ENCODE measurements at regions not wholly inside any gene's neighbourhood (a gene's known extent, or its start where the extent isn't known, plus 50 kb on each side); places are given as distances from the start of the nearest gene placed in this dataset.
A peak's percentile ranks its signal among the peaks of the same experiment; 100 is the strongest.

DNA sequence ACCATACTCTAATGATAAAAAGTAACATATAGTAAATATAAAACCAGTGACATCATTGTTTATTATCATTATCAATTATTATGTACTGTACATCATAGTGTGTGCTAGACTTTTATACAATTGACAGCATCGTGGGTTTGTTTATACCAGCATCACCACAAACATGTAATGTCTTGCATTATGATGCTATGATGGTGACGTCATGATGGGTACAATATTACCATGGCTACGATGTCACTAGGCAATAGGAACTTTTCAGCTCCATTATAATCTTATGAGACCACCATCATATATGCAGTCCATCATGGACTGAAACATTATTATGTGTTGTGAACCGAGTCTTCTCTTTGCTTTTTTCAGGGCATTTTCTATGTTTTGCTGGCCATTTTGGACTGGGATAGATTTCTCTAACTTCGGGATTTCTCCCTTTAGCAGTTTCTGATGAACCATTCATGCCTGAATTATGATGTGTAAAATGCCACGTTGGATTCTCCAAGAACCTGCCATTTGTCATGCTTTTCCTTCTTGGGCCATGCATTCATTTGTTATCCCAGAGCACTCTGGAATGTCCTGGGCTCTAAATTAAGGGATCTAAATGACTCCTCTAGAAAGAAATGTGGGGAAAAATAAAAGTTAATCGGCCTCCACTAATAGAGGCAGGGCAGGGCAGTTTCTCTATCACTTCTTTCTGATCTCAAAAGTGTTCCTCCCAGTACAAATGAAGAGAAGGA, 325.6 kb upstream of the TNP1 start:
- Mint-ChIP-seq H3K36me3 (ENCODE audit: low read depth) (no peaks in the 10 kb centered on the region), H3K4me1 (ENCODE audit: low read depth) (no peaks in the 10 kb centered on the region), H3K27ac (no peak overlapping the region), H3K4me3 (no peak overlapping the region), H3K9me3 (no peaks in the 10 kb centered on the region), H3K27me3 (ENCODE audit: low read depth) (no peaks in the 10 kb centered on the region)
- DNase-seq (ENCODE audit: low spot score), result no peak

DNA sequence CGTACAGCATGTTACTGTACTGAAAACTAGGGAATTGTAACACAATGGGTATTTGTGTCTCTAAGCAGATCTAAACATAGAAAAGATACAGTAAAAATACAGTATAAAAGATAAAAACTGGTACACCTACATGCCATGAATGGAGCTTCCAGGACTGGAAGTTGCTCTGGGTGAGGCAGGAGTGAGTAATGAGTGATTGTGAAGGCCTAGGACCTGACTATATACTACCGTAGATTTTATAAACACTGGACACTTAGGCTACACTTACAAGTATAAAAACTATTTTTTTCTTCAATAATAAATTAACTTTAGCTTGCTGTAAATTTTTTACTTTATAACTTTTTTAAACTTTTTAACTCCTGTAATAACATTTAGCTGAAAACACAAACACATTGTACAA, 324.4 kb upstream of the TNP1 start:
- no peaks in the 10 kb centered on the region for H3K36me3 Mint-ChIP-seq (ENCODE audit: low read depth)
- H3K4me1 Mint-ChIP-seq (ENCODE audit: low read depth), result no peaks in the 10 kb centered on the region
- no peak overlapping the region for H3K27ac Mint-ChIP-seq
- H3K9me3 Mint-ChIP-seq, result no peaks in the 10 kb centered on the region
- no peaks in the 10 kb centered on the region for H3K27me3 Mint-ChIP-seq (ENCODE audit: low read depth)
- no peak for DNase-seq (ENCODE audit: low spot score)
- H3K4me3 Mint-ChIP-seq, result no peak overlapping the region

DNA sequence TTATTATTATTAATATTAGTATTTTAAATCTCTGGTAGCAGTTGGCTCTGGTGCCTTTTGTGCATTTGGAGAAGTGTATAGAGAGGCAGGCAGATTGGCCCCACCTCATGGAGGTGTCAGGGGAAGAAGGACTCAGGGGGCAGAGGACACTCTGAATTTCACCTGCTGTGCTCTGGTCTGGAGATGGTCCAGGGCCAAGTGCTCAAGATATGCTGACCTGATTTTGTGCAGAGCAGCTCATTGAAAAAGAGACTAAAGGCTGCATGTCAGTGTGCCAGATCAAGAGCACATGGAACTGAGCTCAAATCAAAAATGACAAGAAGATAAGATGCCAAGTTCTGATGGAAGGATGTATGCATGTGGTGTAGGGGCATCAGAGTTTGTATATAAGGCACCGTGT, 323.6 kb upstream of the TNP1 start:
- Mint-ChIP-seq H3K4me1 (ENCODE audit: low read depth) (no peaks in the 10 kb centered on the region), H3K9me3 (no peaks in the 10 kb centered on the region), H3K36me3 (ENCODE audit: low read depth) (no peaks in the 10 kb centered on the region), H3K27ac (no peak overlapping the region), H3K27me3 (ENCODE audit: low read depth) (no peaks in the 10 kb centered on the region), H3K4me3 (no peak overlapping the region)
- DNase-seq (ENCODE audit: low spot score), result no peak

DNA sequence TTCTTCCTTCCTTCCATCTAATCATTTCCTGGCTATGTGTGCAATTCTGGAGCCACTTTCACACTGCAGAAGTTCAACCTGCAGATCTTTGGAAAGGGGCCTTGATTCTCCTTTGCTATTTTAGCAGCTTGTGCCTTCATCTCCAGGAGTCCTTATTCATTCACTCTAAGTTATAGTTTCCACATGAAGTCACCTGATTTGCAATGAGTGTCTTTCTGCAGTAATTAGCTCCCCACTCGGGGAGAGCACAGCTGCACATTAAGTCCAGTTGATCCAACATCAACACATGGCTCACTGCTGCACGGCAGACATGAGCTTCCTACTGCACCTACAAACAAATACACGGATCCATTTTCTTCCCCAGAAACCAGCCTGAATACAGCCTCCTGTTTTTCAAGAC, 323.1 kb upstream of the TNP1 start:
- H3K36me3 Mint-ChIP-seq (ENCODE audit: low read depth), result no peaks in the 10 kb centered on the region
- H3K4me1 Mint-ChIP-seq (ENCODE audit: low read depth), result no peaks in the 10 kb centered on the region
- no peaks in the 10 kb centered on the region for H3K27me3 Mint-ChIP-seq (ENCODE audit: low read depth)
- no peak overlapping the region for H3K4me3 Mint-ChIP-seq
- H3K27ac Mint-ChIP-seq, result no peak overlapping the region
- H3K9me3 Mint-ChIP-seq, result peaks cover 3% of the 10 kb centered on the region
- no peak for DNase-seq (ENCODE audit: low spot score)

DNA sequence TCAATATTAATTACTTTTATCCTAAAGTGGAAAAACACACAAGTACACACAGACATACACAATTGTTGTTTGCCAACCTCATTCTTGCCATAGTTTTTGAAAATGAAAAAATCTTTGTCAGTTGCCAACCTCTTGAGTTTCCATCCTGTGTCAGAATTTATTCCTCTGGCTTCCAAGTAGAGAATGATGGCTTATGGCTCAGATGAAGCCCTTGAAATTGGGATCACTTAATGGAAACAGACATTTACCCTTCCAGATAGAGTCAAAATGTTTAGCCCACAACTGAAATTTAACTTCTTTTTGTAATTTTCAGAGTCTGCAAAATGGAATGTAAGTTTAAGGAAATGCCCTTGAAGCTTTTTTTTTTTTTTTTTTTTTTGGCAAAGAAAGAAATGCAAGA, 321.6 kb upstream of the TNP1 start:
- H3K36me3 Mint-ChIP-seq (ENCODE audit: low read depth), result no peaks in the 10 kb centered on the region
- H3K9me3 Mint-ChIP-seq, result peaks cover 3% of the 10 kb centered on the region
- no peak overlapping the region for H3K27ac Mint-ChIP-seq

DNA sequence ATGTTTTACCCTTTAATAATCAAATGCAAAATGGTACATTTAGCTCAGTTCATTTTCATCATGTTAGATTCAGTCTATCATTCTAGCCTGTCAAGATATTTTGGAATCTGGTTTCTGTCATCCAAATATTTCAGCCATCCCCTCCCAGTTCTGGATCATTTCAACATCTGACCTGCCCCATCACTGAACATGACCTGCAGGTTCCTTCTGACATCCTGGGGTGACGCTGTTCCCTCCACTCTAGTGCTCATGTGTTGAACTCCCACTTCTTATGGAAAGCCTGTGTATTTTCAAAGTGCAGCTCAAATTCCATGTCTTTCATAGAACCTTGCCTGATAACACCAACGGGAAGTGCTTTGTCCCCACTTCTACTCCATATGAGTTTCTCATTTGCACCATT, 320.0 kb upstream of the TNP1 start:
- no peaks in the 10 kb centered on the region for H3K36me3 Mint-ChIP-seq (ENCODE audit: low read depth)
- H3K9me3 Mint-ChIP-seq, result peaks cover 9% of the 10 kb centered on the region
- no peak overlapping the region for H3K4me3 Mint-ChIP-seq
- no peak overlapping the region for H3K27ac Mint-ChIP-seq
- no peaks in the 10 kb centered on the region for H3K4me1 Mint-ChIP-seq (ENCODE audit: low read depth)
- peaks cover 2% of the 10 kb centered on the region for H3K27me3 Mint-ChIP-seq (ENCODE audit: low read depth)
- no peak for DNase-seq (ENCODE audit: low spot score)

More for the DNA sequence above, 321.6 kb upstream of the TNP1 start:
- Mint-ChIP-seq H3K27me3 (ENCODE audit: low read depth) (no peaks in the 10 kb centered on the region), H3K4me3 (no peak overlapping the region), H3K4me1 (ENCODE audit: low read depth) (no peaks in the 10 kb centered on the region)
- DNase-seq (ENCODE audit: low spot score), result no peak

DNA sequence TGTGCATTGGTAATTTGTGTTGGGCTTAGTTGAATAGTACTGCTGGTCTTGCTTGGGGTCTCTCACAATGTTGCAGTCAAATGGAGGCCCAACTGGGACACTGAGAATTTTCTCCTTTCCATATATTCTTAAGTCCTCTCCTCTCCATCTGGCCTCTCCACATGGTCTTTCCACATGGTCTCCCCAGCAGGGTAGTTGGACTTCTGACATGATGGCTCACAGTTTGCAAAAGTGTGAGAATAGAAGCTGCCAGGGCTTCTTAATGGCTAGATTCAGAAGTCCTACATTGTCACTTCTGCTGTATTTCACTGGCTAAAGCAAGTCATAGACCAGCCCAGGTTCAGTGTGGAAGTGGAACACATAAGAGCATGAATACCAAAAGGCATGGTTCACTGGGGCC, 318.5 kb upstream of the TNP1 start:
- Mint-ChIP-seq H3K4me3 (no peak overlapping the region), H3K4me1 (ENCODE audit: low read depth) (no peaks in the 10 kb centered on the region), H3K27ac (no peak overlapping the region), H3K9me3 (peaks cover 9% of the 10 kb centered on the region), H3K36me3 (ENCODE audit: low read depth) (no peaks in the 10 kb centered on the region), H3K27me3 (ENCODE audit: low read depth) (peaks cover 7% of the 10 kb centered on the region)
- no peak for DNase-seq (ENCODE audit: low spot score)

DNA sequence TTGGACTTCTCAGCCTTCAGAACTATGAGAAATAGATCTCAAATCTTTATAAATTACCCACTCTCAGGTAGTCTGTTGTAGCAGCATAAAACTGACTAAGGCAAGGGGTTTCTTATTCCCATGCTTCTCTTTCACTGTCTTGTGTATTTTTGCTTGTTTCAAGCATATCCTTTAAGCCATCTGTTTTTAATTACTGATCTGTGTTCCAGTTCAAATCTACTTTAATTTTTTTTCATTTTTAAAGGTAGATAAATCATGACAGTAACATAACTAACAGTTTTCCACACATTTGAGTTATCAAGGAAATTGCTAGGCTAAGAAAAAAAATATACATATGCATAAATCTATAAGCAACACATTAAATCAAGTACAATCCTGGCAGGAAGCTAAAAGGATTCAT, 317.9 kb upstream of the TNP1 start:
- no peak for DNase-seq (ENCODE audit: low spot score)
- Mint-ChIP-seq H3K4me3 (no peak overlapping the region), H3K27me3 (ENCODE audit: low read depth) (peaks cover 10% of the 10 kb centered on the region), H3K36me3 (ENCODE audit: low read depth) (no peaks in the 10 kb centered on the region), H3K27ac (no peak overlapping the region), H3K9me3 (peaks cover 9% of the 10 kb centered on the region), H3K4me1 (ENCODE audit: low read depth) (no peaks in the 10 kb centered on the region)

DNA sequence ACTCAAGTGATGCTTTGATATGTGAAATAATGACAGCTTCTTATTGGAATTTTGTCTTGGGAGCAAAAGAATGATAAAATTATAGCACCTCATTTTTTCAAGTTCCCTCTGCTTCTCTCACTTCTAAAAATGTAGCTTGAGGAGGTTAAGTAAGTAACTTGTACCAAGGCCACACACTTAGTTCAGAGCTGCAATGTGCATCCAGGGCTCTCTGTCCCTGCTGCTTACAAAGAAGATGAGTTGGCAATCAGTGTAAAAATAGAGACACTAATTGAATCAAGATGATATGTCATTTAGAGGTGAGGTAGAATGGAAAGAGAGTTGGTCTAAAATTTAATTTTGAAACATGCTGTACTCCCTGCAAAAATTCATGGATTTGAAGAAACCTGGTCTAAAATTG, 312.0 kb upstream of the TNP1 start:
- Mint-ChIP-seq H3K27ac (no peak overlapping the region), H3K9me3 (peaks cover 10% of the 10 kb centered on the region), H3K4me3 (no peak overlapping the region), H3K27me3 (ENCODE audit: low read depth) (peaks cover 15% of the 10 kb centered on the region), H3K36me3 (ENCODE audit: low read depth) (no peaks in the 10 kb centered on the region), H3K4me1 (ENCODE audit: low read depth) (no peaks in the 10 kb centered on the region)
- DNase-seq (ENCODE audit: low spot score), result no peak

DNA sequence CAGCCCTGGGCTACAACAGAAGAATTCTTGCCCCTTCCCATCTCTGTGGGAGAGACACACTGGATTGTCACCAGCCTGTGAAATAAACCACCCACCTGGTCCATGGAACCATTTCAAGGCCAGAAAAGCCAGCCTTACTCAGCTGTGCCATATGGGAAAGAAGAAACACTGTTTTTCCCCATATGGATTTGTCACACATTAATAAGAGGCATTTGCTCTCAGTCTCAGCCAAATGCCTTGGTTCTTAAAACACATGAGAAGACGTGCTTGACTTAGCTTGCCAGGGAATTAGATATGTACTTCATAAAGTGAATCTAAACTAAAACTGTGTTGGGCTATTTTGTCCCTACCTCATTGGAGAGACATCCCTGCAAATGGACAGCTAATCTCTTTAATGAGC, 308.6 kb upstream of the TNP1 start:
- H3K4me3 Mint-ChIP-seq, result no peak overlapping the region
- no peaks in the 10 kb centered on the region for H3K36me3 Mint-ChIP-seq (ENCODE audit: low read depth)
- DNase-seq (ENCODE audit: low spot score), result no peak
- peaks cover 14% of the 10 kb centered on the region for H3K27me3 Mint-ChIP-seq (ENCODE audit: low read depth)
- H3K9me3 Mint-ChIP-seq, result peaks cover 4% of the 10 kb centered on the region
- H3K4me1 Mint-ChIP-seq (ENCODE audit: low read depth), result no peaks in the 10 kb centered on the region
- no peak overlapping the region for H3K27ac Mint-ChIP-seq

DNA sequence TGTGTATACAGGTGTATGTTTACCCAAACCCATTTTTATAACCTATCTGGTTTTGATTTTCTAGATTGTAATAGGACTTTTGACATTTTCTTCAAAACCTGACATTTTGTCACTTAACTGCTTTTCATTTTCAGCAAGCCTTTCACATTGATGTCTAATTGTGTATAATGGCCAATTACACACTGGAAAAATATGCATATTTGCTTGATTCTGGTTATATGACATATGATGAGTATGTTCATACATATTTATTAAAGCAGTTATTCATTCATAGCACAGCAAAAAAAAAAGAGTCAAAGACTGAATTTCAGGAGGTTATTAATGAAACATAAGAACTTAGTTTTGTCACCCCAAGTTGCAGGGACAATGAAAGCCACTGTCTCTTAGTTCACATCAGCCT, 307.7 kb upstream of the TNP1 start:
- H3K9me3 Mint-ChIP-seq, result peaks cover 4% of the 10 kb centered on the region
- H3K4me3 Mint-ChIP-seq, result no peak overlapping the region
- no peaks in the 10 kb centered on the region for H3K36me3 Mint-ChIP-seq (ENCODE audit: low read depth)
- no peak overlapping the region for H3K27ac Mint-ChIP-seq
- DNase-seq (ENCODE audit: low spot score), result no peak
- peaks cover 6% of the 10 kb centered on the region for H3K4me1 Mint-ChIP-seq (ENCODE audit: low read depth)
- peaks cover 11% of the 10 kb centered on the region for H3K27me3 Mint-ChIP-seq (ENCODE audit: low read depth)

DNA sequence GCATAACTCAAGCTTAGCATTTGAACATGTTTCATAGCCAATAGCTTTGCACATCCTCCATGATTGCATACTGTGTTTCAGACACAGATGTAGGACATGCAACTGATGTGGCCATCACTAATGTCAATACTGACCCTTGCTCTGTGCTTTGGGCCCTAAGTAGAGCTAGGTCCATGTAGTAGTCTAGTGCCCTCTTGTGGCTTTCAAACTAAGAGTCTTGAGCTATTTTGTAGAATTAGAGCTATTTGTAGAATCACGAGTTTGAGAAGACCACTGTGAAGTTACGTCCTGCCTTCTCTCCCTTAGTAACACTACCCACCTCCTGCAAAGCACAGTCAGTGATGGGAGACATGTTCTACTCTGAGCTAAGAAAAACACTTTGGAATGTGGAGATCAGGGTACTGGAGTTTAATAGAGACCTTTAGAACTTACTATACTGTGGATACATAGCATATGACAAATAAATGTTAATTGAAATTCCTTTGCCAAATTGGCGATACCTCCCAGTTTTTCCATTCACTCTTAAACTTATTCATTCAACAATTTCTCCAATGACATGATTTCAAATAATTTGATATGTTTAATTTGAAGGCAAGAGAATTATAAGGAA, 306.5 kb upstream of the TNP1 start:
- peaks cover 10% of the 10 kb centered on the region for H3K27me3 Mint-ChIP-seq (ENCODE audit: low read depth)
- H3K27ac Mint-ChIP-seq, result no peak overlapping the region
- H3K4me1 Mint-ChIP-seq (ENCODE audit: low read depth), result peaks cover 17% of the 10 kb centered on the region
- peaks cover 4% of the 10 kb centered on the region for H3K9me3 Mint-ChIP-seq
- H3K4me3 Mint-ChIP-seq, result no peak overlapping the region
- DNase-seq (ENCODE audit: low spot score), result no peak
- H3K36me3 Mint-ChIP-seq (ENCODE audit: low read depth), result no peaks in the 10 kb centered on the region

DNA sequence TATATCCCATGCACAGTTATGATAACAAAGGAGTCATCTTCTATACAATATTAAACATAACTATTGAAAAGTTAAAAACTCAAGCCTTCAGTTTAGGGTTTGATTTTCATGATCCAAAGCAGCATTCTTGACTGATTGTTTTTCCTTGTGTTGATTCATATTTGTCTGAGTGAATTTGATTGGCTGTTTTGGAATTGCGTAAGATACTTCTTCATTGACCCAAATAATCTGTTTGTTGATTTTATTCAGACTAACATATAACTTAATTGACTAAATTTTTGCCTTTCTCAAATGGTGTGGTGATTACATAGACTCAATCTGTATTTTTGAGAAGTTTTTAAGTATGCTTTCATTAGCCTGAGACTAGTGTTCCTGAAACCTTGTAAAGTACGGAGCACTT, 305.7 kb upstream of the TNP1 start:
- no peak overlapping the region for H3K4me3 Mint-ChIP-seq
- H3K36me3 Mint-ChIP-seq (ENCODE audit: low read depth), result no peaks in the 10 kb centered on the region
- no peaks in the 10 kb centered on the region for H3K9me3 Mint-ChIP-seq
- H3K27ac Mint-ChIP-seq, result no peak overlapping the region
- peaks cover 10% of the 10 kb centered on the region for H3K27me3 Mint-ChIP-seq (ENCODE audit: low read depth)
- peaks cover 20% of the 10 kb centered on the region for H3K4me1 Mint-ChIP-seq (ENCODE audit: low read depth)
- no peak for DNase-seq (ENCODE audit: low spot score)

DNA sequence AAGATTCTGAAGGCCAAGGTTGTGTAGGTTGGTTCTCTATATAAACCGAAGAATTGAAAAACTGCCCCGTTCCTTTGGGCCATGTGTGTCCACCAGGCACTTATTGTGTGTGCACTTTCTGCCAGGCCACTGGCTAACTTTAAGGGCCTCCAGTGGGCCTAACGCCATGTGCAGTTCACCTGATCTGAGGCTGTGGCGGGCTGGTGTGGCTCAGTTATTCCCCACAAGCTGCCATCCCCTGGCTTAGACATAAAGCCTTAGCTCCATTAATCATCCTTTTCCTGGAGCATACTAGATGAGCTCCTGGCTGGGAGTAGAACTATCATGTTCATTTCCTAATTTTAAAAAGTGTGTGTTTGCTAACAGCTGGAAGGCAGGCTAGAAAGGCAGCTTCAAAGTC, 304.1 kb upstream of the TNP1 start:
- Mint-ChIP-seq H3K27ac (no peak overlapping the region), H3K4me1 (ENCODE audit: low read depth) (peaks cover 20% of the 10 kb centered on the region), H3K9me3 (no peaks in the 10 kb centered on the region), H3K4me3 (no peak overlapping the region), H3K27me3 (ENCODE audit: low read depth) (peaks cover 10% of the 10 kb centered on the region), H3K36me3 (ENCODE audit: low read depth) (no peaks in the 10 kb centered on the region)
- DNase-seq (ENCODE audit: low spot score), result no peak

DNA sequence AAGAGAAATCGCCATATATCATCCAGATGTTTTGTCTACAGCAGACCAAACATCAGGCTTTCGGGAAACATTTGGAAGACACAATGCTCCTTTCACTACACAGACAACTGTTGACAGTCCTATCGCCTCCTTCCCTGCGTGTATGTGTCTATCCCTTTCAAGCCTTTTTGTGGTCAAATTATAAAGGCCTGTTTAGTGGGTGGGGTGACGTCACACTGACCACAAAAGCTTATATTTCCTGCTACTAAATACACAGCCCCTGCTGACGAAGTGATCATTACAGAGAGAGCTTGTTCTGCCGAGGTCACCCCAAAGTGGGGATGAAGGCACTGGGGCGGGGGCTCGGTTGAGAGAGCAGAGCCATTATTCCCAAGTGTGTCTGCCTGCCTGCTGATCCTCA, 302.7 kb upstream of the TNP1 start:
- H3K9me3 Mint-ChIP-seq, result no peaks in the 10 kb centered on the region
- peaks cover 20% of the 10 kb centered on the region for H3K4me1 Mint-ChIP-seq (ENCODE audit: low read depth)
- no peak overlapping the region for H3K27ac Mint-ChIP-seq
- H3K4me3 Mint-ChIP-seq, result peak overlapping the region; percentile 44
- no peaks in the 10 kb centered on the region for H3K36me3 Mint-ChIP-seq (ENCODE audit: low read depth)
- H3K27me3 Mint-ChIP-seq (ENCODE audit: low read depth), result peaks cover 18% of the 10 kb centered on the region
- peak; percentile 55 for DNase-seq (ENCODE audit: low spot score)
